ENCODE measurements at regions not wholly inside any gene's neighbourhood (a gene's known extent, or its start where the extent isn't known, plus 50 kb on each side); places are given as distances from the start of the nearest gene placed in this dataset.

DNA sequence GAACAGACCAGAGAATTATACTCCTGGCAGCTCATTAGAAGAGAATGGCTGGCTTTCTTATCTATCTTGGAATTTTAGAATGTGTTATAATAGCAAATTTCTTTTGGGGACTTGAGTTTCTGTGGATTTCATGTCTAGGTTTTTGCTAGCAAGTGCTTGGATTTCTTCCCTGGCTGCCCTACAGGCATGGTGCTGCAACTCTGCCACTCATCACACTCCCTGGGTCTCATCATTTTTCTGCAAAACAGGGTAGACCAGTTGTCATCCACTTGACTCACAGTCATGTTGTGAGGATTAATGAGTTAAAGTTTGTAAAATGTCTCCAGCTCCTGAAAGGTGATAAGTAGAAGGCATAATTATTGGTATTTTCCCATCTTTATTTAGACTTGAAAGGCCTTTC is 60.7 kb upstream of the LCORL start:
- DNase-seq, result no peak
- Histone ChIP-seq H4K91ac (ENCODE audit: insufficient read length, low read depth, low read length) (no peak overlapping the region), H3T11ph (ENCODE audit: low read length) (no peak overlapping the region), H2BK5ac (ENCODE audit: insufficient read length, low read length) (no peak overlapping the region), H3K56ac (ENCODE audit: insufficient read length, low read depth, low read length) (no peak overlapping the region), H3K79me1 (ENCODE audit: insufficient read depth, low read depth, low read length, poor library complexity, severe bottlenecking) (no peaks in the 10 kb centered on the region), H3K27ac (ENCODE audit: insufficient read length, low read depth, low read length) (no peak overlapping the region), H3K27me3 (ENCODE audit: insufficient read depth, low read length) (no peaks in the 10 kb centered on the region), H2BK20ac (ENCODE audit: low read depth, low read length, poor library complexity, severe bottlenecking) (no peak overlapping the region), H2BK15ac (ENCODE audit: low read depth, low read length) (no peak overlapping the region), H2BK120ac (ENCODE audit: low read depth, low read length, poor library complexity, severe bottlenecking) (no peak overlapping the region), H2BK12ac (ENCODE audit: insufficient read length, low read depth, low read length) (no peak overlapping the region), H4K20me1 (ENCODE audit: control insufficient read depth, insufficient read depth, insufficient read length) (no peaks in the 10 kb centered on the region), H2AFZ (ENCODE audit: low read length) (no peak overlapping the region), H4K8ac (replicated peaks; ENCODE audit: insufficient read length, low read depth, low read length) (no peak overlapping the region), H3K23me2 (ENCODE audit: insufficient read length, low read depth, low read length, poor library complexity, severe bottlenecking) (no peaks in the 10 kb centered on the region), H3K23ac (ENCODE audit: insufficient read length, low read depth, low read length) (no peak overlapping the region), H3K4ac (ENCODE audit: low read depth, low read length) (no peak overlapping the region), H2AK5ac (ENCODE audit: insufficient read length, low read length) (no peak overlapping the region), H3K4me1 (ENCODE audit: insufficient read depth, low read length) (no peaks in the 10 kb centered on the region), H3K9ac (ENCODE audit: extremely low read depth, insufficient read length, low read length) (no peak overlapping the region), H3K18ac (ENCODE audit: insufficient read length, low read depth, low read length) (no peak overlapping the region), H3K4me2 (ENCODE audit: insufficient read depth, insufficient read length, low read length) (no peak overlapping the region), H3K14ac (ENCODE audit: insufficient read depth, low read length) (no peak overlapping the region), H3K9me3 (ENCODE audit: control insufficient read depth, low read depth, low read length) (no peaks in the 10 kb centered on the region), H3K79me2 (ENCODE audit: insufficient read depth, low read length) (no peaks in the 10 kb centered on the region), H4K5ac (ENCODE audit: insufficient read length, low read depth, low read length) (no peak overlapping the region)
- Mint-ChIP-seq H3K36me3 (ENCODE audit: insufficient read depth in 1 of 3, low read depth in 3 of 3) (no peaks in the 10 kb centered on the region; a peak in 1 of 7 replicates), H3K27me3 (ENCODE audit: low read depth) (peaks cover 44% of the 10 kb centered on the region), H3K9me3 (peaks cover 10 to 12% of the 10 kb centered on the region in 2 experiments; a peak in 4 of 5 replicates), H3K4me3 (no peak overlapping the region), H3K27ac (no peak overlapping the region), H3K4me1 (no peaks in the 10 kb centered on the region)
- TF ChIP-seq, protein P1, sequence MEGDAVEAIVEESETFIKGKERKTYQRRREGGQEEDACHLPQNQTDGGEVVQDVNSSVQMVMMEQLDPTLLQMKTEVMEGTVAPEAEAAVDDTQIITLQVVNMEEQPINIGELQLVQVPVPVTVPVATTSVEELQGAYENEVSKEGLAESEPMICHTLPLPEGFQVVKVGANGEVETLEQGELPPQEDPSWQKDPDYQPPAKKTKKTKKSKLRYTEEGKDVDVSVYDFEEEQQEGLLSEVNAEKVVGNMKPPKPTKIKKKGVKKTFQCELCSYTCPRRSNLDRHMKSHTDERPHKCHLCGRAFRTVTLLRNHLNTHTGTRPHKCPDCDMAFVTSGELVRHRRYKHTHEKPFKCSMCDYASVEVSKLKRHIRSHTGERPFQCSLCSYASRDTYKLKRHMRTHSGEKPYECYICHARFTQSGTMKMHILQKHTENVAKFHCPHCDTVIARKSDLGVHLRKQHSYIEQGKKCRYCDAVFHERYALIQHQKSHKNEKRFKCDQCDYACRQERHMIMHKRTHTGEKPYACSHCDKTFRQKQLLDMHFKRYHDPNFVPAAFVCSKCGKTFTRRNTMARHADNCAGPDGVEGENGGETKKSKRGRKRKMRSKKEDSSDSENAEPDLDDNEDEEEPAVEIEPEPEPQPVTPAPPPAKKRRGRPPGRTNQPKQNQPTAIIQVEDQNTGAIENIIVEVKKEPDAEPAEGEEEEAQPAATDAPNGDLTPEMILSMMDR (conservative IDR thresholded peaks at IDR 0.05), result no peak
